Lung (tissue), 11 donors: ENCODE measurements at regions not wholly inside any gene's neighbourhood (a gene's known extent, or its start where the extent isn't known, plus 50 kb on each side); places are given as distances from the start of the nearest gene placed in this dataset.

Experiments
- ATAC-seq: fragments of 200-7000 bp; cut with Tn5 transposase; one replicate; pipeline ENCODE4 v1.9.1; 2020; ENCODE audit warnings: moderate number of reproducible peaks; ENCODE audit not compliant: insufficient read depth, low FRiP score
- DNase-seq, 3 donors: peaks; one replicate each; pipeline ENCODE4 v3.0.0-alpha.2; 2013 to 2017
- H3K27ac ChIP-seq, 2 donors: one replicate each; pipeline ENCODE4 v1.5.1; 2013; ENCODE audit warnings: mild to moderate bottlenecking in 2 of 2, moderate library complexity in 2 of 2, control low read depth in 1 of 2, inconsistent platforms in 1 of 2, low read depth in 1 of 2, low read length in 1 of 2
- H3K27me3 ChIP-seq, 3 donors: one replicate each; pipeline ENCODE4 v1.5.1; 2013; ENCODE audit warnings: low read length in 2 of 3; ENCODE audit not compliant: control insufficient read depth in 3 of 3, insufficient read depth in 3 of 3
- H3K36me3 ChIP-seq, 4 donors: one replicate each; pipeline ENCODE4 v1.5.1; 2013; ENCODE audit warnings: low read length in 4 of 4, mild to moderate bottlenecking in 1 of 4, moderate library complexity in 1 of 4; ENCODE audit not compliant: control insufficient read depth in 4 of 4, insufficient read depth in 4 of 4
- H3K4me1 ChIP-seq, 5 donors: one replicate each; pipeline ENCODE4 v1.5.1; 2013; ENCODE audit warnings: low read length in 5 of 5, mild to moderate bottlenecking in 2 of 5, moderate library complexity in 1 of 5; ENCODE audit not compliant: control insufficient read depth in 5 of 5, insufficient read depth in 5 of 5
- H3K4me3 ChIP-seq: one replicate; pipeline ENCODE4 v1.5.1; 2013; ENCODE audit warnings: mild to moderate bottlenecking, control low read depth, moderate library complexity
- H3K9ac ChIP-seq, 2 donors: one replicate each; pipeline ENCODE4 v1.5.1; 2013; ENCODE audit warnings: low read length in 2 of 2, control low read depth in 1 of 2; ENCODE audit not compliant: insufficient read depth in 1 of 2
- H3K9me3 ChIP-seq, 4 donors: one replicate each; pipeline ENCODE4 v1.5.1; 2013; ENCODE audit warnings: low read length in 3 of 4, mild to moderate bottlenecking in 1 of 4, moderate library complexity in 1 of 4; ENCODE audit not compliant: control insufficient read depth in 4 of 4, insufficient read depth in 3 of 4
- WGBS, 2 donors: extraction: QIAGEN DNeasy Blood & Tissue Kit; methylation state at CpG; one replicate each; pipeline ENCODE4 v1.1.7; 2013; 5-methylcytosine and 5-hydroxymethylcytosine counted together
- TF ChIP-seq, protein P1 (sequence below): IDR thresholded peaks from 2 replicates; pipeline ENCODE4 v1.5.1; 2012; ENCODE audit warnings: mild to moderate bottlenecking; ENCODE audit errors: control extremely low read depth, extremely low read depth
- donor health status: control.
- donor health status: control.
- donor health status: Bipolar disorder and iron deficiency.
- donor health status: healthy.
- donor health status: DM: yes; HTN: yes; CAD: no.

DNA sequence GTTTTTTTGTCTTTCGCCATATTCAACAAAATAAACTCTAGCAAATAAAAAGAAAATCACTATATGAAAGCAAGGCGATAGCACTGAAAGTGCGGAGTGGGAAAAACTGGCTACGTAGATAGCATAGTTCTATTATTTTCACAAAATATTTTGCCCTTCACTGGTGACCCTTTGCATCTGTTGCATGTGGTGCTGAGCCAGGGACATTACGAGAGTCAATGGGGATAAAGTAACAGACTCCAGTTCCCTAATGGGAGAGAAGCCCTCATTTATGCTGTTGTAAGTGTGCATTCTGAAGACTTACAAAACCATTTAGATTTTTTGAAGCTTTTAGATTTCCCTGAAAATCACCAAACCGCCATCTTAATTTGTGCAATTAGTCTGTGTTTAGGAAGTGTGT, 501.6 kb downstream of the PPARGC1A start:
- Histone ChIP-seq H3K4me1 (peaks cover 0 to 12% (median 0%) of the 10 kb centered on the region in 5 donors), H3K27me3 (no peaks in the 10 kb centered on the region), H3K9me3 (no peaks in the 10 kb centered on the region), H3K9ac (no peak overlapping the region), H3K4me3 (no peak overlapping the region), H3K36me3 (no peaks in the 10 kb centered on the region), H3K27ac (no peak overlapping the region)
- WGBS, 2 donors: 83 to 86% methylated on average over 6 of the region's 6 CpGs
- peak in 2 of 3 donors; percentile 35 to 56 for DNase-seq
- TF ChIP-seq, protein P1, sequence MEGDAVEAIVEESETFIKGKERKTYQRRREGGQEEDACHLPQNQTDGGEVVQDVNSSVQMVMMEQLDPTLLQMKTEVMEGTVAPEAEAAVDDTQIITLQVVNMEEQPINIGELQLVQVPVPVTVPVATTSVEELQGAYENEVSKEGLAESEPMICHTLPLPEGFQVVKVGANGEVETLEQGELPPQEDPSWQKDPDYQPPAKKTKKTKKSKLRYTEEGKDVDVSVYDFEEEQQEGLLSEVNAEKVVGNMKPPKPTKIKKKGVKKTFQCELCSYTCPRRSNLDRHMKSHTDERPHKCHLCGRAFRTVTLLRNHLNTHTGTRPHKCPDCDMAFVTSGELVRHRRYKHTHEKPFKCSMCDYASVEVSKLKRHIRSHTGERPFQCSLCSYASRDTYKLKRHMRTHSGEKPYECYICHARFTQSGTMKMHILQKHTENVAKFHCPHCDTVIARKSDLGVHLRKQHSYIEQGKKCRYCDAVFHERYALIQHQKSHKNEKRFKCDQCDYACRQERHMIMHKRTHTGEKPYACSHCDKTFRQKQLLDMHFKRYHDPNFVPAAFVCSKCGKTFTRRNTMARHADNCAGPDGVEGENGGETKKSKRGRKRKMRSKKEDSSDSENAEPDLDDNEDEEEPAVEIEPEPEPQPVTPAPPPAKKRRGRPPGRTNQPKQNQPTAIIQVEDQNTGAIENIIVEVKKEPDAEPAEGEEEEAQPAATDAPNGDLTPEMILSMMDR: no peak
- no peak for ATAC-seq

DNA sequence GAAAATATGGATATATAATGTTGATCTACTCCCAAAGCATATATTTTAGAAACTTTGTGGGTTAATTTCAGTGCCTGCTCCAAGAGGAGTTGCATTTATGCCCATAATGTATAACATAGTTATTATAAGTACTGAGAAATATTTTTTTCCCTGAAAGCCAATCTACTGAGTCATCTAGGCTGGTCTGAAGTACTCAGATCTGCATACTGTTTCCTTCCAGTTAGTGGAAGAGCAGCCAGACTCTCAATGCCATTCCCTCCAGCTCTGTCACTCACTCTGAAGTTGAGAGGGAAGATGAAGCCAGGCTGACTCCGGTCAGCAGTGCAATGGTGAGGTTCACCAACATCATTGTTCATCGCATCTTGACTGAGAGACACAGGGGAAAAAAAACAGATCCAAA, 505.1 kb downstream of the PPARGC1A start:
- Histone ChIP-seq H3K9me3 (no peaks in the 10 kb centered on the region), H3K27ac (no peak overlapping the region), H3K36me3 (no peaks in the 10 kb centered on the region), H3K4me1 (peaks cover 0 to 12% (median 0%) of the 10 kb centered on the region in 5 donors), H3K9ac (no peak overlapping the region), H3K27me3 (no peaks in the 10 kb centered on the region), H3K4me3 (no peak overlapping the region)
- TF ChIP-seq, protein P1: no peak
- ATAC-seq (no peak), DNase-seq (no peak)
- 93 to 95% methylated on average over 2 of the region's 2 CpGs for WGBS, 2 donors

DNA sequence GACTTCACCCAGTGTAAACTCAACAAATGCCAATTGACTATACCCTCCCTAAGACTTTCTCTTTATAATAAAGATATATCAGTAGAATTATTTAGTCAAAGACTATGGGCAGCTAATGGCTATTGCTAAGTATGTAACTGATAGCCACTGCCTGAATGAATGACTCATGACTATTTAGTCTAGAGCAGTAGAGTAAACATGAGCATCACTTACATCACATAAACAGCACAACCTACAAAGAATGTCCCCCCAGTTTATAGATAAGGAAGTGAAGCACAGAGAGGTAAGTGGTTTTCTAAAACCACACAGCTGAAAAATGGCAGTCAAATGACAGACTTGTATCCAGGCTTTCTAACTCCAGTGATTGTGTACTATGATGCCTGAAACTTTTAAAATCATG, 507.0 kb downstream of the PPARGC1A start:
- Histone ChIP-seq H3K9ac (no peak overlapping the region), H3K27ac (no peak overlapping the region), H3K27me3 (no peaks in the 10 kb centered on the region), H3K9me3 (no peaks in the 10 kb centered on the region), H3K4me1 (peaks cover 0 to 6% (median 0%) of the 10 kb centered on the region in 5 donors), H3K4me3 (no peak overlapping the region), H3K36me3 (no peaks in the 10 kb centered on the region)
- TF ChIP-seq, protein P1: no peak
- ATAC-seq (no peak), DNase-seq (no peak)

DNA sequence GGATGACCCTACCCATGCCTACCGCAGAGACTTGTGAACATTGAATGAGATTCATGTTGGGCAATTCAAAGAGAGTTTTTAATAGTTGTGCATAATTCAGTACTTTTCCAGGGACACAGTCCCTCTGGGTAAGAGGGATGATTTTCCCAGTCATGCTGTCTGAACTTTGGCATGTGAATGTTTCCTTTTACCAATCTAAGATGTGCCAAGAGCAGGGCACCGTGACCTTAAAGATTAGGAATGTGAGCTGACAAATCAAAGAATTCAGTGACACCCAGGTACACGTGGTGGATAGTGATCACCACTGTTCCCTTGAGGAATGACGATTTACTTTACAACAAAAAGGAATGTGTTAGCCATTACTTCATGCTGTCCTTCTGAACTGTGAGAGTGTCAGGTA, 515.6 kb downstream of the PPARGC1A start:
- Histone ChIP-seq H3K4me3 (no peak overlapping the region), H3K27ac (peak overlapping the region in 1 of 2 donors; percentile 93), H3K27me3 (no peaks in the 10 kb centered on the region), H3K9me3 (peaks cover 0 to 3% (median 0%) of the 10 kb centered on the region in 4 donors), H3K9ac (no peak overlapping the region), H3K4me1 (no peaks in the 10 kb centered on the region), H3K36me3 (no peaks in the 10 kb centered on the region)
- WGBS, 2 donors: 53 to 76% methylated on average over 4 of the region's 4 CpGs
- TF ChIP-seq, protein P1: no peak
- ATAC-seq: no peak
- no peak for DNase-seq
